Panc1 (cell line): ENCODE measurements at regions not wholly inside any gene's neighbourhood (a gene's known extent, or its start where the extent isn't known, plus 50 kb on each side); places are given as distances from the start of the nearest gene placed in this dataset.

Source experiments
- ATAC-seq: fragments of 200-7000 bp; cut with Tn5 transposase; 2 replicates; pipeline ENCODE4 v1.9.1; 2020; ENCODE audit warnings: mild to moderate bottlenecking, moderate library complexity
- BruUV-seq: library from RNA; stranded (reverse); fragments of 400-500 nt; replicated peaks from 2 replicates; lab custom pipeline; 2021; lab: Mats Ljungman, UMichigan
- CTCF ChIA-PET: fragments of 300-600 bp; sonication (Branson Sonifier 250); formaldehyde crosslinking; loops from one replicate; lab custom pipeline; 2022; ENCODE audit warnings: antibody characterized with exemption; lab: Charles Lee
- POLR2A ChIA-PET: fragments of 300-600 bp; sonication (Branson Sonifier 250); formaldehyde crosslinking; loops from one replicate; lab custom pipeline; 2022; ENCODE audit warnings: antibody characterized with exemption; lab: Charles Lee
- DNase-seq: peaks from one replicate; pipeline ENCODE4 v3.0.0-alpha.2; 2010; ENCODE audit warnings: low read depth, low spot score
- H3K27ac ChIP-seq: 2 replicates; pipeline ENCODE4 v1.5.1; 2011; ENCODE audit warnings: mild to moderate bottlenecking, low read length, inconsistent platforms
- H3K27me3 ChIP-seq: fragments of 200-500 bp; sonication (Bioruptor generic); 2 replicates; pipeline ENCODE4 v1.6.0; 2014; ENCODE audit warnings: low read length, inconsistent platforms; ENCODE audit not compliant: control insufficient read depth, insufficient read depth
- H3K36me3 ChIP-seq: fragments of 200-500 bp; sonication (Bioruptor generic); 2 replicates; pipeline ENCODE4 v1.5.1; 2014; ENCODE audit warnings: inconsistent platforms, mild to moderate bottlenecking, low read length, moderate library complexity; ENCODE audit not compliant: control insufficient read depth, insufficient read depth
- H3K4me1 ChIP-seq: 2 replicates; pipeline ENCODE4 v1.5.1; 2011; ENCODE audit warnings: inconsistent platforms, mild to moderate bottlenecking, low read length, moderate library complexity; ENCODE audit not compliant: control insufficient read depth, insufficient read depth
- H3K4me3 ChIP-seq, 2 experiments: 2 replicates each; pipeline ENCODE4 v1.5.1; 2011 to 2012; ENCODE audit warnings: low read depth in 2 of 2, low read length in 2 of 2, mild to moderate bottlenecking in 2 of 2, inconsistent platforms in 1 of 2, moderate library complexity in 1 of 2
- H3K9me3 ChIP-seq: fragments of 200-500 bp; sonication (Bioruptor generic); 2 replicates; pipeline ENCODE4 v1.5.1; 2014; ENCODE audit warnings: low read depth, mild to moderate bottlenecking, inconsistent platforms, low read length, moderate library complexity; ENCODE audit not compliant: control insufficient read depth, insufficient read depth
- CTCF ChIP-seq: fragments of 450-650 bp; IDR thresholded peaks from 2 replicates; pipeline ENCODE4 v1.5.1; 2017; ENCODE audit warnings: mild to moderate bottlenecking
- POLR2AphosphoS5 ChIP-seq: IDR thresholded peaks from 2 replicates; pipeline ENCODE4 v1.6.1; 2012; ENCODE audit warnings: mild to moderate bottlenecking, low read depth, low read length, moderate library complexity
- REST ChIP-seq, 2 experiments: IDR thresholded peaks; 2 replicates each; pipeline ENCODE4 v1.6.1; 2011 to 2012; ENCODE audit warnings: low read depth in 2 of 2, control low read depth in 1 of 2, low read length in 1 of 2, mild to moderate bottlenecking in 1 of 2, moderate library complexity in 1 of 2; ENCODE audit not compliant: insufficient read depth in 1 of 2
- SIN3A ChIP-seq: IDR thresholded peaks from 2 replicates; pipeline ENCODE4 v1.6.1; 2012; ENCODE audit warnings: low read depth, mild to moderate bottlenecking, low read length, moderate library complexity, borderline replicate concordance; ENCODE audit not compliant: insufficient read depth
- TCF7L2 ChIP-seq: IDR thresholded peaks from 2 replicates; pipeline ENCODE4 v1.6.1; 2011; ENCODE audit warnings: mild to moderate bottlenecking, low read depth, low read length, inconsistent platforms
- in situ Hi-C: cut with HindIII; loops from 2 replicates; pipeline ENCODE4 v1.10.0; 2016; ENCODE audit warnings: low sequenced_read_pairs, low pct_unique_long_range_greater_than_20kb
- intact Hi-C: fragments of 100-400 bp; cut with micrococcal nuclease; formaldehyde crosslinking; loops from one replicate; pipeline ENCODE4 v1.10.0; 2022; ENCODE audit not compliant: unreplicated experiment

GRCh38 chr10:131841131-131841660 lies 59.6 kb upstream of the PPP2R2D start:
- POLR2A ChIA-PET, result no interaction called here

GRCh38 chr10:131841661-131842139 lies 59.1 kb upstream of the PPP2R2D start:
- no peak for DNase-seq
- peaks cover 7% of the 10 kb centered on the region; the same call in 1 of the 2 replicates for H3K27me3 ChIP-seq
- no peaks in the 10 kb centered on the region for H3K4me1 ChIP-seq
- POLR2A ChIA-PET, result no interaction called here
- CTCF ChIA-PET, result no interaction called here
- H3K9me3 ChIP-seq, result no peaks in the 10 kb centered on the region
- no peak overlapping the region for H3K4me3 ChIP-seq
- no peaks in the 10 kb centered on the region for H3K36me3 ChIP-seq
- intact Hi-C loops, result loop anchor here (10.0 kb wide), 1 partner anchor 287 kb away; no protein-coding TSS in a partner anchor
- TF ChIP-seq POLR2AphosphoS5 (no peak), SIN3A (no peak), CTCF (no peak), REST (IDR thresholded peaks at IDR 0.05; ENCODE audit: insufficient read depth in 1 of 2, low read depth in 2 of 2, low read length in 1 of 2) (no peak), TCF7L2 (no peak)
- in situ Hi-C loops, result no loop called here
- BruUV-seq, result no TSS peak
- H3K27ac ChIP-seq, result no peak overlapping the region
- ATAC-seq, result peak; percentile 56

More at GRCh38 chr10:131841131-131841660, 59.6 kb upstream of the PPP2R2D start:
- peaks cover 9% of the 10 kb centered on the region; the same call in 1 of the 2 replicates for H3K27me3 ChIP-seq
- ATAC-seq (peak; percentile 43), DNase-seq (no peak)
- CTCF ChIA-PET, result no interaction called here
- H3K4me1 ChIP-seq, result no peaks in the 10 kb centered on the region
- TF ChIP-seq TCF7L2 (no peak), CTCF (no peak), POLR2AphosphoS5 (no peak), SIN3A (no peak), REST (IDR thresholded peaks at IDR 0.05; ENCODE audit: insufficient read depth in 1 of 2, low read depth in 2 of 2, low read length in 1 of 2) (no peak)
- BruUV-seq, result no TSS peak
- no peak overlapping the region for H3K4me3 ChIP-seq
- intact Hi-C loops, result loop anchor here (10.0 kb wide), 1 partner anchor 286 kb away; no protein-coding TSS in a partner anchor
- no peaks in the 10 kb centered on the region for H3K9me3 ChIP-seq
- in situ Hi-C loops, result no loop called here
- no peak overlapping the region for H3K27ac ChIP-seq
- no peaks in the 10 kb centered on the region for H3K36me3 ChIP-seq
